Activated CD8-positive, alpha-beta memory T cell treated with anti-CD3 and anti-CD28 coated beads, Interleukin-2, amount 50 U/mL, for 4 hours (primary cell): ENCODE measurements at regions not wholly inside any gene's neighbourhood (a gene's known extent, or its start where the extent isn't known, plus 50 kb on each side); places are given as distances from the start of the nearest gene placed in this dataset.
"Not testable (repeated sequence)": the region's sequence is repeated elsewhere in the genome, so short reads cannot be mapped to it uniquely, and the experiment has no call there.

ENCODE experiments used
- DNase-seq: peaks from one replicate; pipeline ENCODE4 v3.0.0-alpha.2; 2020

DNA sequence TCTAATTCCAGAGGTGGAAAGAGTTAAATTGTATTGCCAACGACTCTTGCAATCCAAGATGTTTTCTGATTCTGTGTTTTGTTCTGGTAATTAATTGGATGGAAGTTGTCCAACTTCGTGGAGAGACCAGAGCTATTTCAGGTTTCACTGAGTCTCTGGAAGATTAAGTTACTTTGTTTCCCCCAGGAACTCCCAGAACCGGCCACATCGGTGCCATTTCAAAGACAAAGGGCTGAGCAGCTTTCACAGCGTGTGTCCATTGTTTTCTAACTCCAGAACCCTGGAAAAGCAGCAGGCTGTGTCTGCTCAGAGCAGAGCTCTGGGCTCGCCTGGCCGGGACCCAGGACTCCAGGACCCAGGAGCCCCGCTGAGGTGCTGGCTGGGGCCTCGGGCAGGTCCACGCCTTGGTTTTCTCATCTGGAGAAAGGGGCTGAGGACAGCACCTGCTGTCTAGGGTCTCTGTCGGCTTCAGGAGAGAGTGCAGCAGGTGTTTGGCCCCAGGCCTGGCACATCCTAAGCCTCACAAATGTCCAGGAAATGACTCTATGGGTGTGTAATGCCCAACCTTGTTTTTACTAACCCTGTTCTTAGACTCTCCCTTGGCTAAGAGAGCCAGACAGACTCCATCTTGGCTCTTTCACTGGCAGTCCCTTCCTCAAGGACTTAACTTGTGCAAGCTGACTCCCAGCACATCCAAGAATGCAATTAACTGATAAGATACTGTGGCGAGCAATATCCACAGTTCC, 86.0 kb upstream of the SFSWAP start:
- DNase-seq: not testable (repeated sequence)

- DNase-seq: not testable (repeated sequence)
Measured at GRCh38 chr12:131625966-131626722, 84.7 kb upstream of the SFSWAP start.

GRCh38 chr12:131627151-131628022, 83.5 kb upstream of the SFSWAP start:
- not testable (repeated sequence) for DNase-seq

GRCh38 chr12:131628023-131628740, 82.7 kb upstream of the SFSWAP start:
- no peak for DNase-seq

DNA sequence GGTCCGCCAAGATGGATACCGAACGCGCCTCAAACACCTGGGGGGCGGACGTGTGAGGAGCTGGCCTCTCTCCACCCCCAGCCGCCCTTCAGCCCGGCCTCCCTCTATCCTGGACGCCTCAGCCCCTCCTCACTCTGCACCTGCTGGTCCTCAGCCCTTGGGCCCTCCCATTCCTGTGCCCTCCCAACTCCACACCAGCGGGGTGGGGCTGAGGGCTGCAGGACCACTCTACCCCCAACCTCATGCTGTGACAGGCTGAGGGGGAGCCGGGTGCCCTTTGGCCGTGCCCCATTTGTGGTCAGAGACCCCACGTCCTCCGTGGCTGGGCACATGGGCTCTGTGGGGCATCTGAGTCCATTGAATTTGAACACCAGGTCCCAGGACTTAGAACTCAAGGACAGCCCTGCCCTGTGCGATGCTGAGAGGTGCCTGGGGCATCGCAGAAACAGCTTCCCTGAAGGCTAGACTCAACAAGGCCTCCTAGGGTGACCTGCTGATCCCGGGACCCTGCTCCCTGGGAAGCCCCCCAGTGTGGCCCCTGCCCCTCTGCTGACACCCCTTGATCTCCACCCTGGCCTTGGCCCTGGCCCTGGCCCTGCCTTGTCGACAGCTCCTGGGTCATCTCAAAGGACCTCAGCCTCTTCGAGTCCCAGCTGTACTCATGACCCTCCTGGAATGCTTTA, 82.0 kb upstream of the SFSWAP start:
- DNase-seq: no peak

DNA sequence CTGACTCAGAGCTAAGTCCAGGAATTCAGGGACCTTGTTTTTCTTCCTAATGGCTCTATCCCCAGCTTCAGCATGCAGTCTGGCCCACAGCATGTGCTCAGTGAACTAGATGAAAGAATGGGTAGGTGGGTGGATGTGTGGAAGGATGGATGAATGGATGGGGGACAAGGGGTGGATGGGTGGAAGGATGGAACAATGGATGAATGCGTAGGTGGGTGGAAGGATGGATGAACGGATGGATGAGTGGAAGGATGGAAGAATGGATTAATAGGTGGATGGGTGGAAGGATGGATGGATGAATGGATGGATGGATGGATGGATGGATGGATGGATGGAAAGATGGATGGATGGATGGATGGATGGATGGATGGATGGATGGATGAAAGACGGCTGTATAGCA, 79.7 kb upstream of the SFSWAP start:
- DNase-seq: no peak

DNA sequence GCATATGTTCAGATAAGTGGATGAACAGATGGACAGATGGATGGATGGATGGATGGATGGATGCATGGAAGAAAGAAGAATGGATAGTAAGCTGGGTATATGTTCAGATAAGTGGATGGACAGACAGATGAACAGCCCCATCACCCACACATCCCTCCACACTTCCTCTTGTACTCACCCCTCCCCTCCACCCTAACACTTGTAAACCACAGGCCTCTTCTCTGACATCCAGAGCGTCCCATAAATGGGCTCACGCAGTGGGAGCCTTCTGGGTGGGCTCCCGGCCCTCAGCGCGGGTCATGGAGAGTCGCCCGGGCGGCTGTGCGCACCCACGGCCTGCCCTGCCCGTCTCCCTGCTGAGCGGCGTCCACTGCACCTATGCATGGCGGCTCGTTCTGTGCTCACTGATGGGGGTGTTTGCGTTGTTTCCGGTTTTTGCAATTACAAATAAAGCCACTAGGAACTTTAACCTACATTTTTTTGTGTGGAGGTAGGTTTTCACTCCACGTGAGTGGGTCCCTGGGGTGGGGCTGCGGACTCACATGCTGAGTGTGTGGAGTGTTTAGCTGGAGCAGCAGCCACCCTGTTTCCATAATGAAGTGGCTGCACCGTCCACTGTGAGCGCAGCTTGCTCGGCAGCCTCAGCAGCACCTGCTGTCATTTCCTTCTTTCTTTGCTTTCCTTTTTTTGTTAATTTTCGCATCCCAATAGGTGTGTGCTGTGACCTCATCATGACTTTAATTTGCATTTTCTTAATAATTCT, 78.8 kb upstream of the SFSWAP start:
- DNase-seq: not testable (repeated sequence)

DNA sequence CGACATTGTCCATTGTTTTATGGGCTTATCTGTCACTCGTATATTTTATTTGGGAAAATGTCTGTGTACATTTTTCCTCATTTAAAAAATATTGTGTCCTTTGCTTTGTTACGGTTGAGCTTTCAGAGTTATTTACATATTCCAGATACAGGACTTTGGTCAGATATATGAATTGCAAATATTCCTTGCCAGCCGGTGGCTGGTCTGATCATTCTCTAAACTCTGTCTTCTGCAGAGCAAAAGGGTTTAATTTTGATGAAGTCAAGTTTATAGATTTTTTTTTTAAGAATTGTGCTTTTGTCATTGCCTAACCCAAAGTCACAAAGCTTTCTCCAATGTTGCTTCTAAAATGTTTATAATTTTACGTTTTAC, 78.3 kb upstream of the SFSWAP start:
- DNase-seq: not testable (repeated sequence)

DNA sequence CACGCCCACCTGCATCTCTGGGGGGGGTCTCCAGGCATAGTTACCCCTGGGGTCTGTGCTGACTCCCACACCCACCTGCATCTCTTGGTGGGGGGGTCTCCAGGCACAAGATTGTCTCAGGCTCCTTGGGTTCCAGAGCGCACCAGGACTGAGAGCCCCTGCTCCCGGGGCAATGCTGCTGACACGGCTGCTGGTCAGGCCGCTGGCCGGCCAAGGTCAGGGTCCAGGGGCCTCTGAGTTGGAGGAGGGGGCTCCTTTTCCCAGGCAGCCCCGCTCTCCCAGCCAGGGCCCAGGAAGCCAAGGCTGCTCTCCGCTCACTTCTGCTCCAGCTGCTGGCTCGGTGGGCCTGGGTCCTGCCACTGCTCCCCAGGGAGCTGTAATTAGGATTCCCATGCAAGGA, 77.3 kb upstream of the SFSWAP start:
- not testable (repeated sequence) for DNase-seq

- no peak for DNase-seq
Measured at GRCh38 chr12:131634037-131634436, 76.9 kb upstream of the SFSWAP start.

DNA sequence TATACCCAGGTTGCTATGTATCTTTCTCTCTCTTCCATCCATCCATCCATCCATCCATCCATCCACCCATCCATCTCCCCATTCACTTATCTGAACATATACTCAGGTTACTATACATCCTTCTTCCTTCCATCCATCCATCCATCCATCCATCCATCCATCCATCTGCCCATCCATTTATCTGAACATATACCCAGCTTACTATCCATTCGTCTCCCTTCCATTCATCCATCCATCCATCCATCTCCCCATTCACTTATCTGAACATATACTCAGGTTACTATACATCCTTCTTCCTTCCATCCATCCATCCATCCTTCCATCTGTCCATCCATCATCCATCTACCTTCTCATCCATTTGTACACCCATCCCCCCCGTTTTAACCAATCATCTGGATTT, 75.9 kb upstream of the SFSWAP start:
- not testable (repeated sequence) for DNase-seq

GRCh38 chr12:131635491-131636122, 75.3 kb upstream of the SFSWAP start:
- no peak for DNase-seq

- no peak for DNase-seq
Measured at GRCh38 chr12:131636266-131636665, 74.6 kb upstream of the SFSWAP start.

- DNase-seq: no peak
Measured at GRCh38 chr12:131636940-131637750, 73.7 kb upstream of the SFSWAP start.

DNA sequence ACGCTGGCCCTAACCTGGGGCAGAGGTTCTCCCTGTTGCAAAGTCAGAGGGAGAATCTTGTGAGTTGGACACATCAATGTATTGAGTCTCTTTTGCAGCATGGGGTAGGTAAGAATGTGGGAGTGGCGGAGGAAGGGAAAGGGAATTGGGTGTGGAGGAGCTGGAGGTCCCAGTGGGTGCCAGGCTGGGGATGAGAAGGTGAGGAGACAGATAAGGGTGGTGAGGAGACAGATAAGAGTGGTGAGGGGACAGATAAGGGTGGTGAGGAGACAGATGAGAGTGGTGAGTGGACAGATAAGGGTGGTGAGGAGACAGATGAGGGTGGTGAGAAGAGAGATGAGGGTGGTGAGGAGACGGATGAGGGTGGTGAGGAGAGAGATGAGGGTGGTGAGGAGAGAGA, 72.9 kb upstream of the SFSWAP start:
- no peak for DNase-seq

DNA sequence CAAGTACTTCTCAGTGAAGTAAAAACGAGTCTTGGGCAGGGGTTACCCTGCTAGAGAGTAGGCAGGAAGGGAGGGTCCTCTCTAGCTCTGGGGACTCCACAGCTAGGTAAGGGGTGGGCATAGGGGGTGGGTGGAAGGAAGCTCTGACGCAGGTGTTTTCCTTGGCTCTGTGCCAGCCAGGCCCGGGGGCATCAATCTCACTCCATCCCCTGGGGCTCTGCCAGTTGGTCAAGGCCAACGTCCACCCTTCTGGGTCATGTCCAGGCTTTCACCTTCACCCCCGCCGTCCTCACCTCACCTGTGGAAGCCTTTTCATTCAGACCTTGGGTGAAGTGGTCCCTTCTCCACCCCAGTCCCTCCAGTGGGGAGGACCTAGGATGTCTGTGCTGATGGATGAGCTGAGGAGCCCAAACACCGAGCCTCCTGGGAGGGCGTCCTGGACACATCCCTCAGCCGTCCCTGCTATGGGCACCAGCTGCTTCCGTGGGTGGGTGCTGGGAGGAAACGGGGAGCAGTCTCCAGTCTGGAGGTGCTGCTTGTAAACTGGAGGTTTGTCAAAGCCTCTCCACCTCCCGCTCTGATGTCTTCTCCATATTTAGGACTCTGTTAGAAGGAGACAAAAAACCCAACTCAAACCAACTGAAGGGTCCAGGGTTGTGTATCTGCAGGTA, 71.5 kb upstream of the SFSWAP start:
- DNase-seq: no peak

- DNase-seq: no peak
Measured at GRCh38 chr12:131640525-131640924, 70.4 kb upstream of the SFSWAP start.

DNA sequence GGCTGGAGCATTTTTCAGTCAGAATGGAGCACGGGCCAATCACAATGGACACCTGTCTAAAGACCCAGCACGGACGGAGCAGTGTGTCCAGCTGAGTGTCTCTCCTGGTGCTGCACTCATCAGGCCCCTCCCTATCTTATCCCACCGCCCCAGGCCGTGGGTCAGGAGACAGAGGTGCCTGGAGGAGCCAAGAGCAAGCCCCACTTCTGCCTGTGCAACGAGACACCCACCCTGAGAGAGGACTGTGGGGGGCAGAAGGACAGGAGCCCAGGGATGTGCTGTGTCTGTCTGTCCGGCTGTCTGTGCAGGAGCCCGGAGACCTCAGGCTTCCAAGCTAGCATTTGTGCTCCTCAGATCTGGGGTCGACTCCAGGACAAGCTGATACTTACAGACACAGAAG, 69.6 kb upstream of the SFSWAP start:
- DNase-seq: no peak

GRCh38 chr12:131642101-131642540, 68.8 kb upstream of the SFSWAP start:
- DNase-seq: no peak
